GM23338 (cell line): ENCODE measurements at regions not wholly inside any gene's neighbourhood (a gene's known extent, or its start where the extent isn't known, plus 50 kb on each side); places are given as distances from the start of the nearest gene placed in this dataset.

Experiments used
- ATAC-seq: fragments of 200-7000 bp; cut with Tn5 transposase; 3 replicates; pipeline ENCODE4 v1.9.1; 2020
- DNase-seq: peaks from one replicate; pipeline ENCODE4 v3.0.0-alpha.2; 2015; ENCODE audit warnings: low spot score
- H2AFZ ChIP-seq: fragments of 200-600 bp; sonication (generic); 2 replicates; pipeline ENCODE4 v1.8.0; 2016; ENCODE audit warnings: antibody characterized with exemption, mild to moderate bottlenecking, moderate library complexity
- H3F3A ChIP-seq: fragments of 200-600 bp; sonication (generic); replicated peaks from 2 replicates; pipeline ENCODE4 v1.8.0; 2017; ENCODE audit warnings: antibody characterized with exemption, mixed run types, low read depth
- H3K27ac ChIP-seq: fragments of 200-600 bp; sonication (generic); 2 replicates; pipeline ENCODE4 v1.6.1; 2016; ENCODE audit warnings: low read depth
- H3K27me3 ChIP-seq: fragments of 200-600 bp; sonication (generic); 2 replicates; pipeline ENCODE4 v1.8.0; 2016; ENCODE audit warnings: mild to moderate bottlenecking, mixed run types, moderate library complexity; ENCODE audit not compliant: insufficient read depth
- H3K36me3 ChIP-seq: fragments of 200-600 bp; sonication (generic); 2 replicates; pipeline ENCODE4 v1.8.0; 2016; ENCODE audit warnings: mild to moderate bottlenecking; ENCODE audit not compliant: insufficient read depth
- H3K4me1 ChIP-seq: fragments of 200-600 bp; sonication (generic); 2 replicates; pipeline ENCODE4 v1.8.0; 2016; ENCODE audit warnings: mild to moderate bottlenecking, moderate library complexity; ENCODE audit not compliant: insufficient read depth
- H3K4me2 ChIP-seq: fragments of 200-600 bp; sonication (generic); 2 replicates; pipeline ENCODE4 v1.7.1; 2017; ENCODE audit warnings: mixed run types
- H3K4me3 ChIP-seq: fragments of 200-600 bp; sonication (generic); 2 replicates; pipeline ENCODE4 v1.6.1; 2016; ENCODE audit warnings: mixed run types
- H3K79me2 ChIP-seq: fragments of 200-600 bp; sonication (generic); replicated peaks from 2 replicates; pipeline ENCODE4 v1.8.0; 2017; ENCODE audit warnings: mild to moderate bottlenecking; ENCODE audit not compliant: insufficient read depth
- H3K9me2 ChIP-seq: fragments of 200-600 bp; sonication (generic); 2 replicates; pipeline ENCODE4 v1.8.0; 2017; ENCODE audit not compliant: insufficient read depth
- H4K20me1 ChIP-seq: fragments of 200-600 bp; sonication (generic); replicated peaks from 2 replicates; pipeline ENCODE4 v1.8.0; 2017; ENCODE audit warnings: mild to moderate bottlenecking; ENCODE audit not compliant: insufficient read depth
- H3K27ac Mint-ChIP-seq: 2 replicates; pipeline ENCODE4 v1.8.0; 2020; ENCODE audit warnings: inconsistent platforms, mild to moderate bottlenecking, moderate library complexity, mixed read lengths
- H3K27me3 Mint-ChIP-seq: 3 replicates; pipeline ENCODE4 v1.8.0; 2022; ENCODE audit warnings: low read depth, mild to moderate bottlenecking, moderate library complexity, mixed read lengths, inconsistent platforms; ENCODE audit not compliant: insufficient read depth, poor library complexity
- H3K36me3 Mint-ChIP-seq: 3 replicates; pipeline ENCODE4 v1.8.0; 2021; ENCODE audit warnings: low read depth, mild to moderate bottlenecking, inconsistent platforms, moderate library complexity, mixed read lengths
- H3K4me1 Mint-ChIP-seq: 3 replicates; pipeline ENCODE4 v1.8.0; 2020; ENCODE audit warnings: mild to moderate bottlenecking, inconsistent platforms, mixed read lengths
- H3K4me3 Mint-ChIP-seq: 3 replicates; pipeline ENCODE4 v1.8.0; 2021; ENCODE audit warnings: moderate library complexity, mild to moderate bottlenecking, inconsistent platforms, mixed read lengths
- H3K9me3 Mint-ChIP-seq: 3 replicates; pipeline ENCODE4 v1.8.0; 2020; ENCODE audit warnings: moderate library complexity, mild to moderate bottlenecking, inconsistent platforms, mixed read lengths
- CREB1 ChIP-seq: fragments of 250-450 bp; sonication (Bioruptor Pico); IDR thresholded peaks from 2 replicates; pipeline ENCODE4 v1.5.0; 2020; ENCODE audit warnings: low read depth, mild to moderate bottlenecking, moderate library complexity
- EZH2 ChIP-seq: fragments of 200-600 bp; sonication (generic); IDR thresholded peaks from one replicate; pipeline ENCODE4 v1.8.0; 2017; ENCODE audit warnings: antibody characterized with exemption, mild to moderate bottlenecking, low read depth; ENCODE audit not compliant: unreplicated experiment
- EZH2phosphoT487 ChIP-seq: fragments of 200-600 bp; sonication (generic); IDR thresholded peaks from one replicate; pipeline ENCODE4 v1.8.1; 2018; ENCODE audit warnings: antibody characterized with exemption; ENCODE audit not compliant: unreplicated experiment
- JUNB ChIP-seq: IDR thresholded peaks from one replicate; pipeline ENCODE4 v1.6.1; 2016; ENCODE audit warnings: antibody characterized with exemption; ENCODE audit not compliant: unreplicated experiment
- NANOG ChIP-seq: IDR thresholded peaks from 2 replicates; pipeline ENCODE4 v1.6.1; 2016; ENCODE audit warnings: antibody characterized with exemption, borderline replicate concordance
- POLR2AphosphoS5 ChIP-seq: IDR thresholded peaks from 2 replicates; pipeline ENCODE4 v1.6.1; 2016; ENCODE audit warnings: antibody characterized with exemption, low read depth
- STAT1 ChIP-seq: IDR thresholded peaks from one replicate; pipeline ENCODE4 v1.6.1; 2016; ENCODE audit warnings: antibody characterized with exemption; ENCODE audit not compliant: unreplicated experiment
- ZNF114 ChIP-seq: fragments of 250-450 bp; sonication (Bioruptor Pico); IDR thresholded peaks from 2 replicates; pipeline ENCODE4 v1.5.0; 2020; ENCODE audit warnings: mild to moderate bottlenecking, moderate library complexity
- ZNF331 ChIP-seq: fragments of 250-450 bp; sonication (Bioruptor Pico); IDR thresholded peaks from 2 replicates; pipeline ENCODE4 v1.5.0; 2020; ENCODE audit warnings: low read depth, mild to moderate bottlenecking, moderate library complexity
- TF ChIP-seq, protein P1 (sequence below): IDR thresholded peaks from 2 replicates; pipeline ENCODE4 v1.6.1; 2016; ENCODE audit warnings: antibody characterized with exemption
- TF ChIP-seq, protein P2 (sequence below): IDR thresholded peaks from one replicate; pipeline ENCODE4 v1.6.1; 2018; ENCODE audit warnings: antibody characterized with exemption; ENCODE audit not compliant: unreplicated experiment
- TF ChIP-seq, protein P3 (sequence below): fragments of 250-450 bp; sonication (Bioruptor Pico); IDR thresholded peaks from 2 replicates; pipeline ENCODE4 v1.5.0; 2020; ENCODE audit warnings: mild to moderate bottlenecking, moderate library complexity
- TF ChIP-seq, protein P4 (sequence below), 2 experiments: fragments of 200-600 bp in 1 of 2; sonication (generic) in 1 of 2; conservative IDR thresholded peaks; 2 replicates each; pipeline versions ENCODE4 v1.5.1 to v1.6.1; 2016 to 2017; ENCODE audit warnings: antibody characterized with exemption in 2 of 2, low read depth in 2 of 2, mild to moderate bottlenecking in 2 of 2, moderate library complexity in 1 of 2

DNA sequence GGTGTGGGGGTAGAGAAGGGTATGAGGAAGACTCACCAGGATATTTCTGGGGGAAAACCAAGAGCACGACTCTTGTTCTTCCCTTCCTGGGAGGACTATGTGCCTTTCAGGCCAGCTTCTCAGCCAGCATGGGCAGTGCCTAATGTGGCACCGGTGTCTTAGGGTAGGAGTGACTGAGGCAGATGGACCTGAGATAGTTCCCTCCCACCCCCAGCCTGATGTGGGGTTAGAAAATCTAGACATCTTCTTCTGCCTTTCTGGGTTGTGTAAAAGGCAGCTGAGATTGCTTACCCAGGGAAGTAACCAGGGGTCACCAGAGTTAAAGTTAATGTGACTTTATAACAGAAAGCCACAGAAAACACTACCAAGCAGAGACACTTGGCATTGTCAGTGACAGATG, 127.3 kb downstream of the TMA16 start:
- ATAC-seq = no peak
- Histone ChIP-seq H3K4me1 (no peaks in the 10 kb centered on the region), H3F3A (no peaks in the 10 kb centered on the region), H3K79me2 (no peaks in the 10 kb centered on the region), H4K20me1 (no peaks in the 10 kb centered on the region), H2AFZ (no peak overlapping the region), H3K27ac (no peak overlapping the region), H3K4me3 (no peak overlapping the region), H3K36me3 (no peaks in the 10 kb centered on the region), H3K9me2 (peaks cover 7% of the 10 kb centered on the region; the same call in 1 of the 2 replicates), H3K4me2 (no peak overlapping the region), H3K27me3 (no peaks in the 10 kb centered on the region)
- Mint-ChIP-seq H3K27ac (no peak overlapping the region), H3K27me3 (no peaks in the 10 kb centered on the region), H3K36me3 (no peaks in the 10 kb centered on the region), H3K4me3 (no peak overlapping the region), H3K9me3 (no peaks in the 10 kb centered on the region), H3K4me1 (no peaks in the 10 kb centered on the region; the same call in 2 of the 3 replicates)
- TF ChIP-seq EZH2phosphoT487 (no peak), NANOG (no peak), POLR2AphosphoS5 (no peak), JUNB (no peak), EZH2 (no peak), ZNF114 (no peak), ZNF331 (no peak), STAT1 (no peak), CREB1 (CRISPR knock-in tag) (no peak)
- TF ChIP-seq, protein P1, sequence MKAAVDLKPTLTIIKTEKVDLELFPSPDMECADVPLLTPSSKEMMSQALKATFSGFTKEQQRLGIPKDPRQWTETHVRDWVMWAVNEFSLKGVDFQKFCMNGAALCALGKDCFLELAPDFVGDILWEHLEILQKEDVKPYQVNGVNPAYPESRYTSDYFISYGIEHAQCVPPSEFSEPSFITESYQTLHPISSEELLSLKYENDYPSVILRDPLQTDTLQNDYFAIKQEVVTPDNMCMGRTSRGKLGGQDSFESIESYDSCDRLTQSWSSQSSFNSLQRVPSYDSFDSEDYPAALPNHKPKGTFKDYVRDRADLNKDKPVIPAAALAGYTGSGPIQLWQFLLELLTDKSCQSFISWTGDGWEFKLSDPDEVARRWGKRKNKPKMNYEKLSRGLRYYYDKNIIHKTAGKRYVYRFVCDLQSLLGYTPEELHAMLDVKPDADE = no peak
- TF ChIP-seq, protein P2, sequence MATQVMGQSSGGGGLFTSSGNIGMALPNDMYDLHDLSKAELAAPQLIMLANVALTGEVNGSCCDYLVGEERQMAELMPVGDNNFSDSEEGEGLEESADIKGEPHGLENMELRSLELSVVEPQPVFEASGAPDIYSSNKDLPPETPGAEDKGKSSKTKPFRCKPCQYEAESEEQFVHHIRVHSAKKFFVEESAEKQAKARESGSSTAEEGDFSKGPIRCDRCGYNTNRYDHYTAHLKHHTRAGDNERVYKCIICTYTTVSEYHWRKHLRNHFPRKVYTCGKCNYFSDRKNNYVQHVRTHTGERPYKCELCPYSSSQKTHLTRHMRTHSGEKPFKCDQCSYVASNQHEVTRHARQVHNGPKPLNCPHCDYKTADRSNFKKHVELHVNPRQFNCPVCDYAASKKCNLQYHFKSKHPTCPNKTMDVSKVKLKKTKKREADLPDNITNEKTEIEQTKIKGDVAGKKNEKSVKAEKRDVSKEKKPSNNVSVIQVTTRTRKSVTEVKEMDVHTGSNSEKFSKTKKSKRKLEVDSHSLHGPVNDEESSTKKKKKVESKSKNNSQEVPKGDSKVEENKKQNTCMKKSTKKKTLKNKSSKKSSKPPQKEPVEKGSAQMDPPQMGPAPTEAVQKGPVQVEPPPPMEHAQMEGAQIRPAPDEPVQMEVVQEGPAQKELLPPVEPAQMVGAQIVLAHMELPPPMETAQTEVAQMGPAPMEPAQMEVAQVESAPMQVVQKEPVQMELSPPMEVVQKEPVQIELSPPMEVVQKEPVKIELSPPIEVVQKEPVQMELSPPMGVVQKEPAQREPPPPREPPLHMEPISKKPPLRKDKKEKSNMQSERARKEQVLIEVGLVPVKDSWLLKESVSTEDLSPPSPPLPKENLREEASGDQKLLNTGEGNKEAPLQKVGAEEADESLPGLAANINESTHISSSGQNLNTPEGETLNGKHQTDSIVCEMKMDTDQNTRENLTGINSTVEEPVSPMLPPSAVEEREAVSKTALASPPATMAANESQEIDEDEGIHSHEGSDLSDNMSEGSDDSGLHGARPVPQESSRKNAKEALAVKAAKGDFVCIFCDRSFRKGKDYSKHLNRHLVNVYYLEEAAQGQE = no peak
- TF ChIP-seq, protein P3, sequence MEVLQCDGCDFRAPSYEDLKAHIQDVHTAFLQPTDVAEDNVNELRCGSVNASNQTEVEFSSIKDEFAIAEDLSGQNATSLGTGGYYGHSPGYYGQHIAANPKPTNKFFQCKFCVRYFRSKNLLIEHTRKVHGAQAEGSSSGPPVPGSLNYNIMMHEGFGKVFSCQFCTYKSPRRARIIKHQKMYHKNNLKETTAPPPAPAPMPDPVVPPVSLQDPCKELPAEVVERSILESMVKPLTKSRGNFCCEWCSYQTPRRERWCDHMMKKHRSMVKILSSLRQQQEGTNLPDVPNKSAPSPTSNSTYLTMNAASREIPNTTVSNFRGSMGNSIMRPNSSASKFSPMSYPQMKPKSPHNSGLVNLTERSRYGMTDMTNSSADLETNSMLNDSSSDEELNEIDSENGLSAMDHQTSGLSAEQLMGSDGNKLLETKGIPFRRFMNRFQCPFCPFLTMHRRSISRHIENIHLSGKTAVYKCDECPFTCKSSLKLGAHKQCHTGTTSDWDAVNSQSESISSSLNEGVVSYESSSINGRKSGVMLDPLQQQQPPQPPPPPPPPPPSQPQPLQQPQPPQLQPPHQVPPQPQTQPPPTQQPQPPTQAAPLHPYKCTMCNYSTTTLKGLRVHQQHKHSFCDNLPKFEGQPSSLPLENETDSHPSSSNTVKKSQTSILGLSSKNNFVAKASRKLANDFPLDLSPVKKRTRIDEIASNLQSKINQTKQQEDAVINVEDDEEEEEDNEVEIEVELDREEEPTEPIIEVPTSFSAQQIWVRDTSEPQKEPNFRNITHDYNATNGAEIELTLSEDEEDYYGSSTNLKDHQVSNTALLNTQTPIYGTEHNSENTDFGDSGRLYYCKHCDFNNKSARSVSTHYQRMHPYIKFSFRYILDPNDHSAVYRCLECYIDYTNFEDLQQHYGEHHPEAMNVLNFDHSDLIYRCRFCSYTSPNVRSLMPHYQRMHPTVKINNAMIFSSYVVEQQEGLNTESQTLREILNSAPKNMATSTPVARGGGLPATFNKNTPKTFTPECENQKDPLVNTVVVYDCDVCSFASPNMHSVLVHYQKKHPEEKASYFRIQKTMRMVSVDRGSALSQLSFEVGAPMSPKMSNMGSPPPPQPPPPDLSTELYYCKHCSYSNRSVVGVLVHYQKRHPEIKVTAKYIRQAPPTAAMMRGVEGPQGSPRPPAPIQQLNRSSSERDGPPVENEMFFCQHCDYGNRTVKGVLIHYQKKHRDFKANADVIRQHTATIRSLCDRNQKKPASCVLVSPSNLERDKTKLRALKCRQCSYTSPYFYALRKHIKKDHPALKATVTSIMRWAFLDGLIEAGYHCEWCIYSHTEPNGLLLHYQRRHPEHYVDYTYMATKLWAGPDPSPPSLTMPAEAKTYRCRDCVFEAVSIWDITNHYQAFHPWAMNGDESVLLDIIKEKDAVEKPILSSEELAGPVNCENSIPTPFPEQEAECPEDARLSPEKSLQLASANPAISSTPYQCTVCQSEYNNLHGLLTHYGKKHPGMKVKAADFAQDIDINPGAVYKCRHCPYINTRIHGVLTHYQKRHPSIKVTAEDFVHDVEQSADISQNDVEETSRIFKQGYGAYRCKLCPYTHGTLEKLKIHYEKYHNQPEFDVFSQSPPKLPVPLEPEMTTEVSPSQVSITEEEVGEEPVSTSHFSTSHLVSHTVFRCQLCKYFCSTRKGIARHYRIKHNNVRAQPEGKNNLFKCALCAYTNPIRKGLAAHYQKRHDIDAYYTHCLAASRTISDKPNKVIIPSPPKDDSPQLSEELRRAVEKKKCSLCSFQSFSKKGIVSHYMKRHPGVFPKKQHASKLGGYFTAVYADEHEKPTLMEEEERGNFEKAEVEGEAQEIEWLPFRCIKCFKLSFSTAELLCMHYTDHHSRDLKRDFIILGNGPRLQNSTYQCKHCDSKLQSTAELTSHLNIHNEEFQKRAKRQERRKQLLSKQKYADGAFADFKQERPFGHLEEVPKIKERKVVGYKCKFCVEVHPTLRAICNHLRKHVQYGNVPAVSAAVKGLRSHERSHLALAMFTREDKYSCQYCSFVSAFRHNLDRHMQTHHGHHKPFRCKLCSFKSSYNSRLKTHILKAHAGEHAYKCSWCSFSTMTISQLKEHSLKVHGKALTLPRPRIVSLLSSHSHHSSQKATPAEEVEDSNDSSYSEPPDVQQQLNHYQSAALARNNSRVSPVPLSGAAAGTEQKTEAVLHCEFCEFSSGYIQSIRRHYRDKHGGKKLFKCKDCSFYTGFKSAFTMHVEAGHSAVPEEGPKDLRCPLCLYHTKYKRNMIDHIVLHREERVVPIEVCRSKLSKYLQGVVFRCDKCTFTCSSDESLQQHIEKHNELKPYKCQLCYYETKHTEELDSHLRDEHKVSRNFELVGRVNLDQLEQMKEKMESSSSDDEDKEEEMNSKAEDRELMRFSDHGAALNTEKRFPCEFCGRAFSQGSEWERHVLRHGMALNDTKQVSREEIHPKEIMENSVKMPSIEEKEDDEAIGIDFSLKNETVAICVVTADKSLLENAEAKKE (CRISPR knock-in tag) = no peak
- TF ChIP-seq, protein P4, sequence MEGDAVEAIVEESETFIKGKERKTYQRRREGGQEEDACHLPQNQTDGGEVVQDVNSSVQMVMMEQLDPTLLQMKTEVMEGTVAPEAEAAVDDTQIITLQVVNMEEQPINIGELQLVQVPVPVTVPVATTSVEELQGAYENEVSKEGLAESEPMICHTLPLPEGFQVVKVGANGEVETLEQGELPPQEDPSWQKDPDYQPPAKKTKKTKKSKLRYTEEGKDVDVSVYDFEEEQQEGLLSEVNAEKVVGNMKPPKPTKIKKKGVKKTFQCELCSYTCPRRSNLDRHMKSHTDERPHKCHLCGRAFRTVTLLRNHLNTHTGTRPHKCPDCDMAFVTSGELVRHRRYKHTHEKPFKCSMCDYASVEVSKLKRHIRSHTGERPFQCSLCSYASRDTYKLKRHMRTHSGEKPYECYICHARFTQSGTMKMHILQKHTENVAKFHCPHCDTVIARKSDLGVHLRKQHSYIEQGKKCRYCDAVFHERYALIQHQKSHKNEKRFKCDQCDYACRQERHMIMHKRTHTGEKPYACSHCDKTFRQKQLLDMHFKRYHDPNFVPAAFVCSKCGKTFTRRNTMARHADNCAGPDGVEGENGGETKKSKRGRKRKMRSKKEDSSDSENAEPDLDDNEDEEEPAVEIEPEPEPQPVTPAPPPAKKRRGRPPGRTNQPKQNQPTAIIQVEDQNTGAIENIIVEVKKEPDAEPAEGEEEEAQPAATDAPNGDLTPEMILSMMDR (conservative IDR thresholded peaks at IDR 0.05; ENCODE audit: low read depth in 2 of 2) = no peak
- DNase-seq = no peak
